KMS-11 (cell line): ENCODE measurements at regions not wholly inside any gene's neighbourhood (a gene's known extent, or its start where the extent isn't known, plus 50 kb on each side); places are given as distances from the start of the nearest gene placed in this dataset.

Source experiments
- H2AFZ ChIP-seq: fragments of 200-600 bp; sonication (generic); 2 replicates; pipeline ENCODE4 v1.6.1; 2016; ENCODE audit warnings: antibody characterized with exemption, mixed run types, low read depth
- H3K27ac ChIP-seq: fragments of 200-600 bp; sonication (generic); 2 replicates; pipeline ENCODE4 v1.6.1; 2016; ENCODE audit warnings: mild to moderate bottlenecking, mixed run types
- H3K27me3 ChIP-seq: fragments of 200-600 bp; sonication (generic); 2 replicates; pipeline ENCODE4 v1.6.1; 2017; ENCODE audit warnings: mild to moderate bottlenecking, low read depth, mixed run types, moderate library complexity; ENCODE audit not compliant: insufficient read depth
- H3K36me3 ChIP-seq: fragments of 200-600 bp; sonication (generic); 2 replicates; pipeline ENCODE4 v1.6.1; 2017; ENCODE audit warnings: mild to moderate bottlenecking, mixed run types; ENCODE audit not compliant: insufficient read depth
- H3K4me1 ChIP-seq: fragments of 200-600 bp; sonication (generic); 2 replicates; pipeline ENCODE4 v1.6.1; 2016; ENCODE audit warnings: mild to moderate bottlenecking, low read depth, mixed run types; ENCODE audit not compliant: poor library complexity, severe bottlenecking
- H3K4me2 ChIP-seq: fragments of 200-600 bp; sonication (generic); 2 replicates; pipeline ENCODE4 v1.7.0; 2016; ENCODE audit warnings: mild to moderate bottlenecking, mixed run types
- H3K4me3 ChIP-seq: fragments of 200-600 bp; sonication (generic); IDR thresholded peaks from 2 replicates; pipeline ENCODE4 v1.6.1; 2017; ENCODE audit warnings: low read depth, low read length, mixed read lengths; ENCODE audit not compliant: insufficient read depth
- H3K79me2 ChIP-seq: fragments of 200-600 bp; sonication (generic); 2 replicates; pipeline ENCODE4 v1.6.1; 2016; ENCODE audit warnings: low read depth, mixed run types; ENCODE audit not compliant: insufficient read depth
- H3K9ac ChIP-seq: fragments of 200-600 bp; sonication (generic); 2 replicates; pipeline ENCODE4 v1.6.1; 2016; ENCODE audit warnings: mild to moderate bottlenecking, mixed run types
- H4K20me1 ChIP-seq: fragments of 200-600 bp; sonication (generic); 2 replicates; pipeline ENCODE4 v1.6.1; 2016; ENCODE audit warnings: mild to moderate bottlenecking, mixed run types; ENCODE audit not compliant: insufficient read depth
- CTCF ChIP-seq: fragments of 200-600 bp; sonication (generic); conservative IDR thresholded peaks from 2 replicates; pipeline ENCODE4 v1.6.1; 2017; ENCODE audit warnings: low read depth, mild to moderate bottlenecking, antibody characterized with exemption, low read length, moderate library complexity, mixed read lengths

- no peak overlapping the region for H3K27ac ChIP-seq
Measured at GRCh38 chr6:95145457-95145856, 431.9 kb upstream of the MANEA start.

GRCh38 chr6:95159557-95159956, 417.8 kb upstream of the MANEA start:
- Histone ChIP-seq H3K36me3 (no peaks in the 10 kb centered on the region), H3K4me3 (no peak overlapping the region), H3K4me2 (no peak overlapping the region), H3K4me1 (no peaks in the 10 kb centered on the region), H4K20me1 (no peaks in the 10 kb centered on the region), H3K79me2 (no peaks in the 10 kb centered on the region), H2AFZ (no peak overlapping the region), H3K27me3 (no peaks in the 10 kb centered on the region), H3K27ac (no peak overlapping the region), H3K9ac (no peak overlapping the region)
- no peak for TF ChIP-seq CTCF

More at GRCh38 chr6:95145457-95145856, 431.9 kb upstream of the MANEA start:
- H3K4me3 ChIP-seq, result no peak overlapping the region
- no peak overlapping the region for H3K9ac ChIP-seq
- H3K27me3 ChIP-seq, result no peaks in the 10 kb centered on the region
- H2AFZ ChIP-seq, result no peak overlapping the region
- no peaks in the 10 kb centered on the region for H4K20me1 ChIP-seq
- no peak overlapping the region for H3K4me2 ChIP-seq
- no peak for TF ChIP-seq CTCF
- no peaks in the 10 kb centered on the region for H3K4me1 ChIP-seq
- H3K79me2 ChIP-seq, result no peaks in the 10 kb centered on the region
- H3K36me3 ChIP-seq, result no peaks in the 10 kb centered on the region

GRCh38 chr6:95169775-95170174, 407.6 kb upstream of the MANEA start:
- H3K4me3 ChIP-seq, result no peak overlapping the region
- no peaks in the 10 kb centered on the region for H3K36me3 ChIP-seq
- H3K4me1 ChIP-seq, result no peaks in the 10 kb centered on the region
- H4K20me1 ChIP-seq, result no peaks in the 10 kb centered on the region
- TF ChIP-seq CTCF, result no peak
- H3K27me3 ChIP-seq, result no peaks in the 10 kb centered on the region
- no peak overlapping the region for H3K9ac ChIP-seq
- H2AFZ ChIP-seq, result no peak overlapping the region
- no peak overlapping the region for H3K4me2 ChIP-seq
- H3K27ac ChIP-seq, result no peak overlapping the region
- H3K79me2 ChIP-seq, result no peaks in the 10 kb centered on the region

GRCh38 chr6:95175927-95176675, 401.2 kb upstream of the MANEA start:
- no peak for TF ChIP-seq CTCF
- no peaks in the 10 kb centered on the region for H3K36me3 ChIP-seq
- no peaks in the 10 kb centered on the region for H3K79me2 ChIP-seq
- no peak overlapping the region for H3K4me3 ChIP-seq
- H3K4me1 ChIP-seq, result no peaks in the 10 kb centered on the region
- no peak overlapping the region for H3K9ac ChIP-seq
- H3K27me3 ChIP-seq, result no peaks in the 10 kb centered on the region
- H3K4me2 ChIP-seq, result no peak overlapping the region
- no peak overlapping the region for H2AFZ ChIP-seq
- no peak overlapping the region for H3K27ac ChIP-seq
- H4K20me1 ChIP-seq, result no peaks in the 10 kb centered on the region
